22Rv1 (cell line): ENCODE measurements at regions not wholly inside any gene's neighbourhood (a gene's known extent, or its start where the extent isn't known, plus 50 kb on each side); places are given as distances from the start of the nearest gene placed in this dataset.

Source experiments
- H3K27ac ChIP-seq: fragments of 450-650 bp; 2 replicates; pipeline ENCODE4 v1.5.1; 2017
- CTCF ChIP-seq: fragments of 450-650 bp; IDR thresholded peaks from 2 replicates; pipeline ENCODE4 v1.5.1; 2017; ENCODE audit warnings: mild to moderate bottlenecking
- ZFX ChIP-seq: fragments of 450-650 bp; IDR thresholded peaks from 2 replicates; pipeline ENCODE4 v1.6.1; 2017; ENCODE audit warnings: antibody characterized with exemption, borderline replicate concordance

- no peak overlapping the region for H3K27ac ChIP-seq
- TF ChIP-seq CTCF (no peak), ZFX (no peak)
Measured at GRCh38 chr1:172801771-172802322, 142.9 kb downstream of the FASLG start.

GRCh38 chr1:172809750-172810149 lies 150.8 kb downstream of the FASLG start:
- no peak overlapping the region for H3K27ac ChIP-seq
- TF ChIP-seq ZFX (no peak), CTCF (no peak)

GRCh38 chr1:172810480-172811175 lies 151.7 kb downstream of the FASLG start:
- no peak overlapping the region for H3K27ac ChIP-seq
- TF ChIP-seq ZFX (no peak), CTCF (no peak)

- TF ChIP-seq CTCF (no peak), ZFX (no peak)
- H3K27ac ChIP-seq = no peak overlapping the region
Measured at GRCh38 chr1:172811694-172812093, 152.8 kb downstream of the FASLG start.

- no peak overlapping the region for H3K27ac ChIP-seq
- TF ChIP-seq CTCF (no peak), ZFX (no peak)
Measured at GRCh38 chr1:172812118-172812517, 153.2 kb downstream of the FASLG start.

- H3K27ac ChIP-seq = no peak overlapping the region
- TF ChIP-seq ZFX = no peak
- no peak for TF ChIP-seq CTCF
Measured at GRCh38 chr1:172813330-172813729, 154.4 kb downstream of the FASLG start.

GRCh38 chr1:172814428-172814827 lies 155.5 kb downstream of the FASLG start:
- no peak overlapping the region for H3K27ac ChIP-seq
- TF ChIP-seq CTCF (no peak), ZFX (no peak)
